Astrocyte (in vitro differentiated cells and primary cell): ENCODE measurements at regions not wholly inside any gene's neighbourhood (a gene's known extent, or its start where the extent isn't known, plus 50 kb on each side); places are given as distances from the start of the nearest gene placed in this dataset.
A peak's percentile ranks its signal among the peaks of the same experiment; 100 is the strongest.

Experiments used
- DNase-seq: peaks from one replicate; pipeline ENCODE4 v3.0.0-alpha.2; 2010; ENCODE audit warnings: low read depth
- FAIRE-seq: peaks from 2 replicates; lab custom pipeline; 2011; peaks lifted over from hg19 to GRCh38; lab: Jason Lieb, UNC
- H2AFZ ChIP-seq: 2 replicates; pipeline ENCODE4 v1.6.0; 2012; ENCODE audit warnings: low read depth, low read length, inconsistent platforms
- H3K27ac ChIP-seq: 2 replicates; pipeline ENCODE4 v1.5.1; 2011; ENCODE audit warnings: low read depth, low read length, inconsistent platforms
- H3K27me3 ChIP-seq: 2 replicates; pipeline ENCODE4 v1.6.0; 2011; ENCODE audit warnings: low read length, inconsistent platforms; ENCODE audit not compliant: insufficient read depth
- H3K36me3 ChIP-seq: 2 replicates; pipeline ENCODE4 v1.5.1; 2011; ENCODE audit warnings: low read length, inconsistent platforms; ENCODE audit not compliant: insufficient read depth
- H3K4me1 ChIP-seq: 2 replicates; pipeline ENCODE4 v1.5.1; 2011; ENCODE audit warnings: low read length, inconsistent platforms; ENCODE audit not compliant: insufficient read depth
- H3K4me2 ChIP-seq: 2 replicates; pipeline ENCODE4 v1.6.0; 2012; ENCODE audit warnings: low read length, inconsistent platforms
- H3K4me3 ChIP-seq: 2 replicates; pipeline ENCODE4 v1.5.1; 2011; ENCODE audit warnings: low read depth, mild to moderate bottlenecking, low read length, inconsistent platforms; ENCODE audit not compliant: insufficient read depth
- H3K79me2 ChIP-seq: 2 replicates; pipeline ENCODE4 v1.6.0; 2012; ENCODE audit warnings: mild to moderate bottlenecking, low read length, inconsistent platforms; ENCODE audit not compliant: insufficient read depth
- H3K9ac ChIP-seq: 2 replicates; pipeline ENCODE4 v1.6.0; 2012; ENCODE audit warnings: mild to moderate bottlenecking, low read length, inconsistent platforms
- H3K9me3 ChIP-seq: 2 replicates; pipeline ENCODE4 v1.5.1; 2012; ENCODE audit warnings: low read depth, mild to moderate bottlenecking, low read length, inconsistent platforms; ENCODE audit not compliant: insufficient read depth
- H4K20me1 ChIP-seq: 2 replicates; pipeline ENCODE4 v1.6.0; 2012; ENCODE audit warnings: low read length, inconsistent platforms; ENCODE audit not compliant: insufficient read depth
- H3K27ac Mint-ChIP-seq: one replicate; pipeline ENCODE4 v1.8.0; 2021; ENCODE audit warnings: mild to moderate bottlenecking, mixed read lengths; ENCODE audit not compliant: unreplicated experiment
- H3K27me3 Mint-ChIP-seq: one replicate; pipeline ENCODE4 v1.8.0; 2021; ENCODE audit warnings: low read depth, mixed read lengths; ENCODE audit not compliant: unreplicated experiment
- H3K36me3 Mint-ChIP-seq: one replicate; pipeline ENCODE4 v1.8.0; 2021; ENCODE audit warnings: low read depth, mixed read lengths; ENCODE audit not compliant: unreplicated experiment
- H3K4me1 Mint-ChIP-seq: one replicate; pipeline ENCODE4 v1.8.0; 2021; ENCODE audit warnings: low read depth, mixed read lengths; ENCODE audit not compliant: unreplicated experiment
- H3K4me3 Mint-ChIP-seq: one replicate; pipeline ENCODE4 v1.8.0; 2021; ENCODE audit warnings: mild to moderate bottlenecking, moderate library complexity, mixed read lengths; ENCODE audit not compliant: unreplicated experiment
- H3K9me3 Mint-ChIP-seq: one replicate; pipeline ENCODE4 v1.8.0; 2021; ENCODE audit warnings: mild to moderate bottlenecking, mixed read lengths; ENCODE audit not compliant: unreplicated experiment
- CTCF ChIP-seq: IDR thresholded peaks from 2 replicates; pipeline ENCODE4 v1.5.1; 2011; ENCODE audit warnings: low read depth, mild to moderate bottlenecking, inconsistent platforms, low read length, moderate library complexity; ENCODE audit not compliant: insufficient read depth
- EZH2 ChIP-seq: IDR thresholded peaks from 2 replicates; pipeline ENCODE4 v1.6.1; 2012; ENCODE audit warnings: mild to moderate bottlenecking, low read length, inconsistent platforms; ENCODE audit not compliant: insufficient read depth

- Histone ChIP-seq H3K79me2 (no peaks in the 10 kb centered on the region), H4K20me1 (no peaks in the 10 kb centered on the region), H3K9me3 (no peaks in the 10 kb centered on the region), H3K36me3 (no peaks in the 10 kb centered on the region), H3K4me2 (no peak overlapping the region), H3K27me3 (no peaks in the 10 kb centered on the region), H3K27ac (no peak overlapping the region), H2AFZ (no peak overlapping the region), H3K4me3 (no peak overlapping the region), H3K9ac (no peak overlapping the region), H3K4me1 (peaks cover 15% of the 10 kb centered on the region)
- Mint-ChIP-seq H3K27ac (no peak overlapping the region), H3K36me3 (no peaks in the 10 kb centered on the region), H3K4me3 (no peak overlapping the region), H3K9me3 (peaks cover 5% of the 10 kb centered on the region), H3K4me1 (peaks cover 16% of the 10 kb centered on the region), H3K27me3 (no peaks in the 10 kb centered on the region)
- DNase-seq (no peak), FAIRE-seq (no peak)
- no peak for TF ChIP-seq EZH2
- no peak for TF ChIP-seq CTCF
These were observed 259.4 kb upstream of the TAS2R1 start for GRCh38 chr5:9889511-9889910.

- TF ChIP-seq EZH2 = no peak
- no peak for TF ChIP-seq CTCF
- Mint-ChIP-seq H3K4me3 (no peak overlapping the region), H3K36me3 (no peaks in the 10 kb centered on the region), H3K4me1 (peaks cover 16% of the 10 kb centered on the region), H3K27ac (no peak overlapping the region), H3K27me3 (no peaks in the 10 kb centered on the region), H3K9me3 (peaks cover 2% of the 10 kb centered on the region)
- no peaks in the 10 kb centered on the region for H3K36me3 ChIP-seq
- no peak overlapping the region for H3K4me3 ChIP-seq
- H2AFZ ChIP-seq = no peak overlapping the region
- peaks cover 15% of the 10 kb centered on the region for H3K4me1 ChIP-seq
- no peaks in the 10 kb centered on the region for H3K79me2 ChIP-seq
- peak overlapping the region; percentile 52 for H3K4me2 ChIP-seq
- no peaks in the 10 kb centered on the region for H4K20me1 ChIP-seq
- H3K27me3 ChIP-seq = no peaks in the 10 kb centered on the region
- peak overlapping the region; percentile 47 for H3K9ac ChIP-seq
- FAIRE-seq = peak; percentile 77
- DNase-seq = peak; percentile 84
- peak overlapping the region; percentile 35 for H3K27ac ChIP-seq
- no peaks in the 10 kb centered on the region for H3K9me3 ChIP-seq
These were observed 258.4 kb upstream of the TAS2R1 start for GRCh38 chr5:9888501-9888901.

- H2AFZ ChIP-seq = no peak overlapping the region
- no peak for DNase-seq
- peaks cover 2% of the 10 kb centered on the region for H3K9me3 Mint-ChIP-seq
- no peaks in the 10 kb centered on the region for H3K36me3 ChIP-seq
- H3K4me1 Mint-ChIP-seq = peaks cover 10% of the 10 kb centered on the region
- H3K27ac ChIP-seq = no peak overlapping the region
- no peaks in the 10 kb centered on the region for H4K20me1 ChIP-seq
- H3K27ac Mint-ChIP-seq = no peak overlapping the region
- peaks cover 15% of the 10 kb centered on the region for H3K4me1 ChIP-seq
- H3K9me3 ChIP-seq = no peaks in the 10 kb centered on the region
- no peaks in the 10 kb centered on the region for H3K36me3 Mint-ChIP-seq
- TF ChIP-seq CTCF (no peak), EZH2 (no peak)
- H3K9ac ChIP-seq = no peak overlapping the region
- no peak for FAIRE-seq
- H3K79me2 ChIP-seq = no peaks in the 10 kb centered on the region
- H3K4me3 ChIP-seq = no peak overlapping the region
- no peak overlapping the region for H3K4me3 Mint-ChIP-seq
- no peaks in the 10 kb centered on the region for H3K27me3 Mint-ChIP-seq
- no peaks in the 10 kb centered on the region for H3K27me3 ChIP-seq
- H3K4me2 ChIP-seq = no peak overlapping the region
These were observed 255.0 kb upstream of the TAS2R1 start for GRCh38 chr5:9885164-9885563.
